NCI-H128 (cell line): ENCODE measurements at regions not wholly inside any gene's neighbourhood (a gene's known extent, or its start where the extent isn't known, plus 50 kb on each side); places are given as distances from the start of the nearest gene placed in this dataset.

ENCODE experiments used
- DNase-seq: peaks from one replicate; lab custom pipeline; 2025; ENCODE audit not compliant: unreplicated experiment; lab: John Stamatoyannopoulos, UW

GRCh38 chr16:55152875-55153390 lies 171.1 kb upstream of the IRX6 start:
- DNase-seq, result no peak

GRCh38 chr16:55154262-55154661 lies 169.7 kb upstream of the IRX6 start:
- DNase-seq, result no peak

- no peak for DNase-seq
Measured at GRCh38 chr16:55154956-55155355, 169.0 kb upstream of the IRX6 start.

DNA sequence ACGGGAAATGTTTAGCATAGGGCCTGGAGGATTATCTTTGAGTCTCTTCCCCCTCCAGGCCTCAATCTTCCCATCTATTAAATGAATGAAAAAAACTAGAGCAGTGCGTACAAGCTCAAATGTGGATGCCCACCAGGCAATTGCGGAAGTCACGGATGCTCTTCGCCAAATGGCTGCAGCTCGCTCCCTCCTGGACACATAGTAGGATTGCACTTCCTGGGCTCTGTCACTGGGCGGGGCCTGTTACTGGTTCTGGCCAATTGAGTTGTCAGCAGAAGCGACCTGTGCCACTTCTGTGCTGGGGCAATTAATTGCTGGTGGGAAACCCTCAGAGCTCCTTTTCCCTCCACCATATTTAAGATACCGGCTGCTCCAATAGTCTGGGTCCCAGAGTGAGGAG lies 168.2 kb upstream of the IRX6 start:
- no peak for DNase-seq

DNA sequence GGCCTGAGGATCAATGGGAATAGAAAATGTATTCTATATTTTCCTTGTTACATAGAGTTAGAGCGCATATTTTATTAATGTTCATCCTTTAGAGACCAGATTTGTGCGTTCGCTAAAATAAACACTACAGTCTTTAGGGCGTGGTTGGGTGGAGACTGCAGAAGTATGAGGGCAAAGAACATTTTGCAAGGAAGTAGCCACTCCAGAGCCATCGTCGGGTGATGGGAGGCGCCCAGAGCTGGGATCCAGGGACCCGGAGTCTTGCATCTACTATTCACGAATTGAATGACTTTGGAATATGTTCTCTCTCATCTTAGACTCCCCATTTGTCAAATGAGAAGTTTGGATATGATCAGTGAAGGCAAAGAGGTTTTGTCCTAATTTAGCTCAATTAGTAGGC lies 154.2 kb upstream of the IRX6 start:
- no peak for DNase-seq

DNA sequence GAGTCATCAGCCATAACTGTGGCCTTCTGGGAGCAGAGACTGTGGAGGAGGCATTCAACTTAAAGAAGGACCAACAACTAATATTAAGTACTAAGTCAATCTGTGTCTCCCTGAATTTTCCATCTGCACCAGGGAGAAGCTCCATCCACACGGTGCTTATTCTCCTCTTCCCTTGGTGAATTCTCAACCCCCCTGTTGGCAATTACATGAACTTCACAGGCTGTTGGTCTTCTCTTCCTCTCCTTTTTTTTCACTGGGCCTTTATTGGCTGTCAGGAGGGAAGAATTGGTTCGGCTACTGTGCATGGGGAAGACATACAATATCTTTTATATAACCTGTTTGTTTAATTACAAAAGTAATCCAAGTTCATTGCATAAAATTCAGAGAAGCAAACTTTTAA lies 152.8 kb upstream of the IRX6 start:
- DNase-seq, result no peak

- DNase-seq, result no peak
Measured at GRCh38 chr16:55175389-55175788, 148.6 kb upstream of the IRX6 start.

DNA sequence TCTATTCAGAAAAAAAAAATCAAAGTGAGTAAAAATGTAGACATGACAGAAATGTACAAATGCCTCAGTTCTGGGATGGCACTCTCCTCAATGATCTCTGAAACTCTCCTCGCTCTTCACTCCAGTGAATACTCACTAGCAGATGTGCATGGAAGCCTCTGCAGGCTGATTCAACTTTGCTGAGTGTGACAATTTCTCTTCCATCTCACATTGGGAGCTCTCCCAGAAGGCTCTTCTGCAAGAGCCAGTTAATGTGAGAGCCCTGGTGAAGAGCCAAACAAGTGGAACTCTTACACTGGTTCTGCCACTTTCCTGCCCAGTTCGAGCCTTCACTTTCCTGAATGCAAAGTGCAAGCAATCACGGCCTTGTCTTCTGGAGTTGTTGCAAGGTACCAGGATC lies 147.1 kb upstream of the IRX6 start:
- DNase-seq, result no peak

DNA sequence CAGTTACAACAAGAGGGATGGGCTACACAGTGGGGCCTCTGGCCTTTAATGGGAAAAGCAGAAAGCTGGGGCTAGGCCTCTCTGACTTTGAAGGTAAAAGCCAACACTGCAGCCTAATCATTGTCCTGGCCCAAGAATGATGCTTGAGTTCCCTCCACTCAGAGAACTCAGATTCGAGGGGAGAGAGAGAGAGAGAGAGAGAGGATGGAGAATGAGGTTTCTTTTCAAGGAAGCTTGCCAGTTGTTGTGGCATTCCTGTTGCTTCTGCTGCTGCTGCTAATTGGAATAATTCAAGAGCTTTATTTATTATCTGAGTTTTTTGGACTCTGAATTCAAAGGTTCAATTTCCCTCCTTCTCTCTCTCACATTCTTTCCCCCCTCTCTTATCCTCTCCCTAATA lies 144.6 kb upstream of the IRX6 start:
- DNase-seq, result no peak

- DNase-seq, result peak; percentile 67
Measured at GRCh38 chr16:55179852-55180585, 144.0 kb upstream of the IRX6 start.

DNA sequence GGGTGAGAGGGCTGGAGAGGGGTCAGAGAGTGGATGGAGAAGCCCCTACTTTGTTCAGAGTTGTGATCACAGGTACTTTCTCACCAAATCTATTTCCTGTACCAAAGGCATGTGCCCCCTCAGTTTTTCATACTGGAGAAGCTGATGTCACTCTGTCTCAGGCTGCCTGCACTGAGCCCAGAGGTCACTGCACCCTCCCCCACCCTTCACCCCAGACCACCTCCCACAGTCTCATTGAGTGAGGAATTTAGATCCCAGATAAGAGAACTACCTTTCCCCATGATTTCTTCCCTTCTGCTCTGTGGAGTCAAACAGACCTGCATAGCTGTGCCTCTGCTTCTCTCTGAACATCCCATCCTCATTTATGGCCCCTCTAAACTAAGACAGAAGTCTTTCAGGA lies 140.0 kb upstream of the IRX6 start:
- no peak for DNase-seq

- DNase-seq, result no peak
Measured at GRCh38 chr16:55184619-55185018, 139.4 kb upstream of the IRX6 start.

- no peak for DNase-seq
Measured at GRCh38 chr16:55189224-55189623, 134.8 kb upstream of the IRX6 start.

DNA sequence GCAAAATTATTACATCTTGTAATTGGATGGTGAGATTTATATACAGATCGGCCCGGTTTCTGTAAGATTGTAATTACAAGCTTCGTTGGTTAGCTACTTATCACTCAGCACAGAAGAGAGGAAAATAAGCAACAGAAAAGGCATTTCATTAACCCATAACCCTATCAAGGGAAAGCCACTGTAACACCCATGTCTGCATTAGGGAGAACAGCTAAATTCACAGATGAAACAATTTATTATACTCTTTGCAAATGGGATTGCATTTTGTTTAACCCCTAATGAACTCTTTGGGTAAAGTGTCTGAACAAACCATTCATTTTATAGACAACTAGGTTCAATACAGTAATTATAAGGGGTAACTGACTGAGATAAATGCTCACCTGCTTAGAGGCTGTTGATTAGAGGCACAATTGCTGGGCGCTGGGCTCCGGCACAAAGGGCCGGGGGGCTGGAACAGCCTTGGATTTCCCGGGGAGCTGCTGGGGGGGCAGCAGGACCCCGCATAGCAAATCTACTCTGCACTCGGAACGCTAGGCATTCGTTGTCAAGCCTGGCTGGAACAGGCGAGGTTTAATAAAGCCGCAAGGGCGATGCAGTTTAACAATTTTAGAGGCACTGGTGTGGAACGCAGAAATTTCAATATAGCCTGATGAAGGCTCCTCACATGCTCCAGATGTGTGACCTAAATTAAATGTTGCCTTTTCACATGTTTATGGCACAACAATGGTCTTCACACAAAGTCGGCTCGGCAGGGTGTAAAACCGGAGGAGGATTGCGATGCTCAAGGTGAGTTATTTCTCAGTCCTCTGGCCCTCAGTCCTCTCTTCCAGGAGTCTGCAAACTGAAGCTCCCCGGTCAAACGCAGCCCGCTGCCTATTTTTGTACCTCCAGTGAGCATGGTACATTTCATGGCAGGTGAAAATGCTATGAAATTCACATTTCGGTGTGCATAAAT lies 134.0 kb upstream of the IRX6 start:
- no peak for DNase-seq

DNA sequence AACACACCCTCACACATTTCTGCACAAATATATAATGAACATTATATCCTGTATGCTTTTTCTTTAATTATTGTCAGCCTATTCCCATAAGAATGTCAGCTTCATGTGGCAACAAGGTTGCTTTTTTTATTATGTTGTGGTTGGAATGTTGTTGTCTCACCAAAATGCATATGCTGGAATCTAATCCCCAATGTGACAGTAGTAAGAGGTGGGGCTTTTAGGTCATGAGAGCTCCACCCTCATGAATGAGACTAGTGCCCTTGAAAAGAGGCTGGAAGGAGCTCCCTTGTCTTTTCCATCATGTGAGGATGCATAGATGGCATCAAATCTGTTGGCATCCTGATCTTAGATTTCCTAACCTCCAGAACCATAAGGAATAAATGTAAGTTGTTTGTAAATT lies 131.3 kb upstream of the IRX6 start:
- DNase-seq, result no peak

- DNase-seq, result no peak
Measured at GRCh38 chr16:55203570-55203969, 120.4 kb upstream of the IRX6 start.

DNA sequence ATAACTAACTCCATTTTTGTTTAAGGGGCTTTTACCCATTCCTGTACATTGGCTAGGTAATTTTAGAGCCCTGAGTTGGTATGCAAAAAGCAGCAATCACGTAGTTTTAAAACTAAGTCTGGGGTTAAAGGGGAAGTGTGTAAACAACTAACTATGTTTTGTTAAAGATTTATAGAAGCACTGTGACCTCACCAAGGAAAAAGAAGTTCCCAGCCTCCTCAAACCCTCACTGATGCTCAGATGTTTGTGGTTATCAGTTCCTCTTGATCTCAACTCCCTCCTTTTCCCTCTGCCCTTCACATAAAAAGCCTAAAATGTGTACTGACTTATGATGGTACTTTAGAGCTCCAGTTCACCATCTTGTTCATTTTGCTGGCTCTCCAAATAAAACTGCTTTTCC lies 119.9 kb upstream of the IRX6 start:
- no peak for DNase-seq

GRCh38 chr16:55204923-55205322 lies 119.1 kb upstream of the IRX6 start:
- no peak for DNase-seq

DNA sequence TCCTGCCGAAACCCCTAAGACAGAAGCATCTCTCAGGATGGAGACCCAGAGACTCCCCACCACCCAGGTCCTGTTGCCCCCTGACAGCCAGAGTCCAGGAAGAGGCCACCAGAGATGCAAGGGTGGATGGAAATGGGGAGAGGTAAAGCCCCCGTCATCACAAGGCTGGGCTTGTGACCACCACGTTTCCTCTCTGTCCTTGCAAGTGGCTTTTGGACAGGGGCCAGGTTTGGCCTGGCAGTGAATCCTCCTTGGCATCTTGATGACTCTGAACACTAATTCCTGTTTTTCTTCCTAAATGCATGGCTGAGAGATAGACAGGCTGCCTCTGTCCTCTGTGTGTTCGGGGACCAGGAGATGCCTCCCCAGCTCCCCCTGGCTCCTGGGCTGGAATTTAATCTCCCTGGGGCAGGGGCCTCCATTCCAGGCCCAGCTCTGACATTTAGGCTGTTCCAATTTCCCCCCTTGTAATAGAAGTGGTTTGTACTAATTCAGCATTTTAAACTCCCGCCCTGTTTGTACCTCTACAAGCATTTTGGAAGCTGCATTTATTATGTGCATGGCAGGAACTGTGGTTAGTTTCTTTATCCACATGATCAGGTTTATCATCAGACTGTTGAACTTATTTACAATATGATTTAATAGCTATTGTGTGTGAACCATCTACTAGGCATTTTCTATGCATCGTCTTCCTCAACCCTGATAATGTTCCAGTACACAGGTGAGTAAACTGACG lies 116.1 kb upstream of the IRX6 start:
- no peak for DNase-seq

- no peak for DNase-seq
Measured at GRCh38 chr16:55209626-55210025, 114.4 kb upstream of the IRX6 start.

- DNase-seq, result no peak
Measured at GRCh38 chr16:55212791-55213190, 111.2 kb upstream of the IRX6 start.
